ENCODE measurements at regions not wholly inside any gene's neighbourhood (a gene's known extent, or its start where the extent isn't known, plus 50 kb on each side); places are given as distances from the start of the nearest gene placed in this dataset.
"Not testable (repeated sequence)": the region's sequence is repeated elsewhere in the genome, so short reads cannot be mapped to it uniquely, and the experiment has no call there.

GRCh38 chrX:74063426-74064155, 211.1 kb upstream of the XIST start:
- no peak for DNase-seq

DNA sequence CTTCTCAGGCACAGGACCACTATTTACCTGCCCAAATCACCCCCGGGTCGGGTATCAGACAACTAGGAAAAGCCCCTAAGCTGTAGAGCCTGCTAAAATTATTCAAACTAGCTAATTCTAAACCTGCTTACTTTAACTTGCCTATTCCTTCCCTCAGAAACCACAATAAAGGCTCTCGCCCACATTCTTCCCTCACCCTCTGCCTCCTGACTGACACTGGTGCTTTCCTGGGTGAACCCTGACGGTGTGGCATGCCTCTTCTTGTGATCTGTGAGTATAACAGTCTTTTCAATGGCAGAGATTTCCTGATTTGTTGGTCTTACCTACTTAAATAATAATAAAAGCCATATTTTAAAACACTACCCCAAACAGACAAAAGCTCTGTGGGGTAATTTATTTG, 209.4 kb upstream of the XIST start:
- no peak for DNase-seq

DNA sequence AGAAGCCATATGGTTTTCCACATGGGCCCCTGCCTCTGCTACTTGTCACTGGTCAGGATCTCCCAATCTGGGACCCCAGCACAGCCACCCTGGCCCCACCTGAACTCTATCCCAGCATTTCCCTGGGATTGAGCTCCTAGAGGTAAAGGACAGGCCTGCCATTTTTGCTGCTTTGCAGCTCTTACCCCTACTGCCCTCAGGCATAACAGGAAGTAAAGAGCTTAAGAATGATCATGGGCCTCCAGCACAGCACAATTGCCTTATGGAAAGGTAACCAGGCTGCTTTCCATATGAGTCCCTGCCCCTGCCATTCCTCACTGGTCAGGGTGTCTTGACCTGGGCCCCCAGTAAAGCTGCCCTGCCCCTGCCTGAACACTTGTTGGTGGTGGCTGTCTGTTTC, 196.6 kb upstream of the XIST start:
- no peak for DNase-seq

- not testable (repeated sequence) for DNase-seq
Measured at GRCh38 chrX:74034066-74034465, 181.6 kb upstream of the XIST start.

DNA sequence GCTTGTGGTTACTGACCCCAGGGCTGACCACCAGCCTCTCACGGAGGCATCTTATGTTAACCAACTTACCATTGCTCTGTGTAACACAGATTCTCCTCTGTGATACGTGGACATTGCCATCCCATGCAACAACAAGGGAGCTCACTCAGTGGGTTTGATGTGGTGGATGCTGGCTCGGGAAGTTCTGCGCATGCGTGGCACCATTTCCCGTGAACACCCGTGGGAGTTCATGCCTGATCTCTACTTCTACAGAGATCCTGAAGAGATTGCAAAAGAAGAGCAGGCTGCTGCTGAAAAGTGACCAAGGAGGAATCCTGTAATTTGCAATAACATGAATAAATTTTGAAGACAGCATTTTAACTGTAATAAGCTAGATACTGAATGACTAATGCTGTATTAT, 179.0 kb upstream of the XIST start:
- DNase-seq, result not testable (repeated sequence)

GRCh38 chrX:74030766-74031165, 178.3 kb upstream of the XIST start:
- not testable (repeated sequence) for DNase-seq

- not testable (repeated sequence) for DNase-seq
Measured at GRCh38 chrX:74025145-74025544, 172.6 kb upstream of the XIST start.

DNA sequence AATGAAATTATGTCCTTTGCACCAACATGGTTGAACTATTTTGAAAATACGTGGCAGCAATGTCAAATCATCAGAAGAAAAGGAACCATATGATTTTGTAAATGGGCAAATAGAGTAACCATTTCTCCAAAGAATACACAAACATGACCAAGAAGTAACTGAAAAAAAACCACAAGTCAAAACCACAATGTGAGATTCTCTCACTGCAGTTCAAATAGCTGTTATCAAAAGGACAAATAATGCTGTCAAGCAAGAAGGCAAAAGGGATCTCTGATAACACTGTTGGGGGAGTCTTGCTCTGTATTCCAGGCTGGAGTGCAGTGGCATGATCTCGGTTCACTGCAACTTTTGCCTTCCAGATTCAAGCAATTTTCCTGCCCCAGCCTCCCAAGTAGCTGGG, 170.7 kb upstream of the XIST start:
- no peak for DNase-seq

GRCh38 chrX:74018253-74018652, 165.7 kb upstream of the XIST start:
- no peak for DNase-seq

DNA sequence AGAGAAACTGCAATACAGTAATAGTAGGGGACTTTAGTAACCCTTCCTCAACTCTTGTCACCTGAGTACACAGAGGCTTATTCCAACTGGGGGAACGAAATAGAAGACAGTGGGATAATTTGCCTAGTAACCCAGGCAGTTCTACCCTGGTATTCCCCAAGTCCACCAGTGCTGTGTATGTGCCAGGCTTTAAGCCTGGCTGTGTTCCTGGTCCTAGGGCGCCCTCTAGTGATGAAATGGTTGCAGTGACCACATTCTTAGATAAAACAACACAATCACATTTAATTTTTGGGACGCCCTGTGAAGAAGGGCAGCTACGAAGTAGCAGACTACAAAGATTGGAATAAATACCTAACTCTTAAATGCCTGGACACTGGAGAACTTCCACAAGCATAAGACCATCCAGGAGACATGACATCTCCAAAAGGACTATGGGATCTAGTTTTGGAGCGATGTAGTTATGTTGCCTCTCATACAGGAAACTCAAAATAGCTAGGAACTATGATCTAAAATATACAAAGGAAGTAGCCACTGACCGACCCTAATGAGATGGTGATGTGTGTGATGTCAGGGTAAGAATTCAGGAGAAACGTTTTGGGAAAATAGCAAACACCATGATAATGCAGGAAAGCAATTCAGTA, 163.0 kb upstream of the XIST start:
- peak; percentile 81 for DNase-seq

GRCh38 chrX:74009041-74009440, 156.5 kb upstream of the XIST start:
- no peak for DNase-seq

- DNase-seq, result no peak
Measured at GRCh38 chrX:73992019-73992418, 139.5 kb upstream of the XIST start.

- DNase-seq, result no peak
Measured at GRCh38 chrX:73987166-73987565, 134.7 kb upstream of the XIST start.

DNA sequence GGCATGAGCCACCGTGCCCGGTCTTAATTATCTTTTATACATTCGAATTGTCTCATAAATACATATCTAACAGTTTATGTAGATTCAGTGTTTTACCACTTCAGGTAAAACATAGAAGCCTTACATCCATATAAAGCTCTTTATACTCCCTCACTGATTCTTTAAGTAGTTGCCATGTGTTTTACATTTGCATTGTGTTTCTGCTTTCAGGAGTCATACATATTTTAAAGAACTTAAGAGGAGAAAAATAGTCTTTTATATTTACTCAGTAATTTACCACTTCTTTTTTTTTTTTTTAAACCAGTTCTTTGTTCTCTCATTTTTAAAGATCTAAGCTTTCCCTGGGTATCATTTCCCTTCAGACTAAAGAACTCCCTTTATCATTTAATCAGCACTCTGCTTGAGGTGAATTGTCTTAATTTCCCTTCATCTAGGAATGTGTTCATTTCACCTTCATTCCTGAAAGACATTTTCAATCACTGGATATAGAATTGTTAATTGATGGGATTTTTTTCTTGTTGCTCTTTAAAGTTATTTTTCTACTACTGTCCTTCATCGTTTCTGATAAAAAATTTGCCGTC, 127.1 kb upstream of the XIST start:
- DNase-seq, result peak; percentile 4

DNA sequence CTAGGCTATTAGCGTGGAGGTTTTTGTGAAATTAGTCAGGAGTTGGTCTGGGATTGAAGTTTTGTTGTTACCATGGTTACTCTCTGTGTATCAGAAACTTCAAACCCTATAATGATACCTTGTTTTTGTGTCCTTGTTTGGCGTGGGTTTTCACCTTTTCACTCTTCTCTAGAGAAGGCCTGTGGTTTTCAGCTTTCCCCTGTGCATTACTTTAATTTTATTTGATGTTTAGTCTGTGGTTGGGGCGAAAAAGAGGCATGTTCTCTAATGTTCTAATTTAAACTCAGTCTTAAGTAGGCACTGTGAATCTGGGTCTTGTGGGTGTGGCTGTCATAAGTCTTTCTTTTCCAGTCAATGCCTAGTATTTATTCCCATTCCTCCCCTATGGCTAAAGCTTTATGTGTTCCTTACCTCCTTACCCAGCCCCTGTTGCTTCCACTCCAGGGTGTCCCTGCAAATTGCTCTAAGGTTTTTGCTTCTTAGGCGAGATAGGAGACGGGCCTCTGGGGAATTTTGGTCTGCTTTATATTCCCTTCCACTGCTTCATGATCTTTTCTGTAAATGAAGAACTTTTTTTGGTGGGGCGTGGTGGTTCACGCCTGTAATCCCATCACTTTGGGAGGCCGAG, 125.1 kb upstream of the XIST start:
- DNase-seq, result no peak

GRCh38 chrX:73967461-73967860, 114.9 kb upstream of the XIST start:
- DNase-seq, result not testable (repeated sequence)

DNA sequence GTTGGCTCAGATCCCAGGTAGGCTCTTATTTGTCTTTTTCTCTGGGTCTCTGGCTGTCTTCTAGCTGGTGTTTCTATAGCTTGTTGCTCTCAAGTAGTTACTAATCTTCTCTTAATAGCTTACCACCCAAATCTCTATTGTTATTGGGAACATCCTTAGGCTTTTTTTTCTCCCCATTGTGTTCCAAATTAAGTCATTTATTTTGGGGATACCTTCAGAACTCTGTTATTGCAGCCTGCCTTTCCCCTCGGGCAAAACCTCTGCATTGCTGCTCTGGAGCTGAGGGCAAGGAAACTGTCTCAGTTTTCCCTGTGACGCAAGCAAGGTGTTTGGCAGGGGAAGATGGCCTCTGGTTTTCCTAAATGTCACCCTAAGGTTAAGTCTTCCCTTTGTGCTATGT, 113.3 kb upstream of the XIST start:
- DNase-seq, result no peak

- DNase-seq, result no peak
Measured at GRCh38 chrX:73964579-73964978, 112.1 kb upstream of the XIST start.

DNA sequence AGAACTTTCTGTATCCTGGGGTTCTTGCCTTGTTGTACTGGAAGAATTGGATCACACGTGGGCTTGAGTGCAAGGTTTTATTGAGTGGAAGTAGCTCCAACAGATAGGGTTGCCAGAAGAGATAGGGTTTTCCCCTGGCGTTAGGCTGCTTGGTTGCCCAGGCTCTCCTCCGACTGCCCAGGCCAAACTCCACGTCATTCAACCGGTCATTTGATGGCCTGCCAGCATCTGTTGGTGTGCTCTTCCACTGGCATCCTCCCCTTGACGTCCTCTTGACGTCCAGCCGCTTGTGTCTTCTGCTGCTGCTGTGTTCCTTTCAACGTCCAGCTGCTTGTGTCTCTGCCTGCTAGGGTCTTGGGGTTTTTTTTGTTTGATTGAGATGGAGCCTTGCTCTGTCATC, 111.2 kb upstream of the XIST start:
- DNase-seq, result no peak

- no peak for DNase-seq
Measured at GRCh38 chrX:73962948-73963347, 110.4 kb upstream of the XIST start.

DNA sequence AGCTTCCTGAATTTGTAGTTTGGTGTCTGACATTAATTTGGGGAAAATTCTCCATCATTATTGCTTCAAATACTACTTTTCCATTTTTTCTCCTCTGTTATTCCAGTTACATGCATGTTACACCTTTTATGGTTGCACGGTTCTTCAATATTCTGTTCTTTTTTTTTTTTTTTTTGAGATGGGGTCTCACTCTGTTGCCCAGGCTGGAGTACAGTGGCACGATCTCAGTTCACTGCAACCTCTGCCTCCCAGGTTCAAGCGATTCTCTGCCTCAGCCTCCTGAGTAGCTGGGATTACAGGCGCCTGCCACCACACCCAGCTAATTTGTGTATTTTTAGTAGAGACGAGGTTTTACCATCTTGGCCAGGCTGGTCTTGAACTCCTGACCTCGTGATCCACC, 109.4 kb upstream of the XIST start:
- DNase-seq, result not testable (repeated sequence)

DNA sequence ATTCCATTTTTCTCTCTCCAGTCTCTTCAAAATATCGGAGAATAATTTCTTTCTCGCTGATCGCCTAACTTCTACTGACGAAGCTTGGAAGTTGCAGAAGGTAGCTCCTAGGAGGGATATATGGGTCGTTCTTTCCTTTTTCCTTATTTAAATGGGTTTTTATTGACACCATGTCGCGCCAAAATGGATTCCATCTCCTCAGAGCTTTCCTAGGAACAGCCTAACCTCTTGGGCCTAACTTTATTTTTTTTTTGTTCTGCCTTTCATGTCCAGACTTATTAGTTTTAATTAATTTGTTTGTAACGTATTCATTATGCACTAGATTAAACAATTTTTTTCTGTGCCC, 92.0 kb upstream of the XIST start:
- peak; percentile 21 for DNase-seq

DNA sequence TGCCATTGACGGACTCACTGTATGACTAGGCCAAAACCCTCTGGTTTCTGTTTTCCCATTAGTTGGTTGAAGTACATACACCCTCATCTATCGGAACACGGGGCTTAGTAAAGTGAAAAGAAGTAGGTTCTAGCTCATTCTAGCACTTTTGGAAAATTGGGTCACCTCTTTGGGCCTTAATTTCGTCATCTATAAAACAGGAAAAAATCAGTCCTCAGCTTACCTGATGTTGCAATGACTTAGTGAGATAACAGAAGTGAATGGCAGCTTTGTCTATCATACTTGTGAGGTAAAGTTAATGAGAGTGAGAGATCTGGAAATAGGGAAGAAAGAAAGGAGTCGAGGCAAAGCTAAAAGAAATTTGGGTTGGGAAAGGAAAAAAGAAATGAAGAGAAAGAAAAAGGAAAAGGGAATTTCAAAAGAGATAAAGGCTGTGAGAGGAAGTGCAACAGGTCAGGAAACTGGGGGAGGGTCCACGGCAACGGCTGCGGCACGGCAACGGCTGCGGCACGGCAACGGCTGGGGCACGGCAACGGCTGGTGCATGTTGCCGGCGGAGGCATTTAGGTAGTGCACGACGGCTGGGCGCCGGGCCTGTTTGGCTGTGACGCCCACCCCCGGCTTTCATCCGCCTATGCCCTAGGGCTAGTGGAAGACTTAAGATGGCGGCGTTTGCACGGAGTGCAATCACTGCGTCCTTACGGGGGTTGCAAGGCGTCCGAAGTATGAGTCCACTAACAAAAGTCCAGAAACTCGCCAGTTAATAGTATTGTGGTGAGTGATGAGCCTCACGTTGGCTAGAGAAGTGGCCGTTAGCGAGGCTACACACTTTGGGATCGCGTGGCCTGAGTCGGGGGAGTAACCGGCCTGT, 91.4 kb upstream of the XIST start:
- DNase-seq, result peak; percentile 91
